KMS-11 (cell line): ENCODE measurements at regions not wholly inside any gene's neighbourhood (a gene's known extent, or its start where the extent isn't known, plus 50 kb on each side); places are given as distances from the start of the nearest gene placed in this dataset.

Experiments used
- H2AFZ ChIP-seq: fragments of 200-600 bp; sonication (generic); 2 replicates; pipeline ENCODE4 v1.6.1; 2016; ENCODE audit warnings: antibody characterized with exemption, mixed run types, low read depth
- H3K27ac ChIP-seq: fragments of 200-600 bp; sonication (generic); 2 replicates; pipeline ENCODE4 v1.6.1; 2016; ENCODE audit warnings: mild to moderate bottlenecking, mixed run types
- H3K27me3 ChIP-seq: fragments of 200-600 bp; sonication (generic); 2 replicates; pipeline ENCODE4 v1.6.1; 2017; ENCODE audit warnings: mild to moderate bottlenecking, low read depth, mixed run types, moderate library complexity; ENCODE audit not compliant: insufficient read depth
- H3K36me3 ChIP-seq: fragments of 200-600 bp; sonication (generic); 2 replicates; pipeline ENCODE4 v1.6.1; 2017; ENCODE audit warnings: mild to moderate bottlenecking, mixed run types; ENCODE audit not compliant: insufficient read depth
- H3K4me1 ChIP-seq: fragments of 200-600 bp; sonication (generic); 2 replicates; pipeline ENCODE4 v1.6.1; 2016; ENCODE audit warnings: mild to moderate bottlenecking, low read depth, mixed run types; ENCODE audit not compliant: poor library complexity, severe bottlenecking
- H3K4me2 ChIP-seq: fragments of 200-600 bp; sonication (generic); 2 replicates; pipeline ENCODE4 v1.7.0; 2016; ENCODE audit warnings: mild to moderate bottlenecking, mixed run types
- H3K4me3 ChIP-seq: fragments of 200-600 bp; sonication (generic); IDR thresholded peaks from 2 replicates; pipeline ENCODE4 v1.6.1; 2017; ENCODE audit warnings: low read depth, low read length, mixed read lengths; ENCODE audit not compliant: insufficient read depth
- H3K79me2 ChIP-seq: fragments of 200-600 bp; sonication (generic); 2 replicates; pipeline ENCODE4 v1.6.1; 2016; ENCODE audit warnings: low read depth, mixed run types; ENCODE audit not compliant: insufficient read depth
- H3K9ac ChIP-seq: fragments of 200-600 bp; sonication (generic); 2 replicates; pipeline ENCODE4 v1.6.1; 2016; ENCODE audit warnings: mild to moderate bottlenecking, mixed run types
- H4K20me1 ChIP-seq: fragments of 200-600 bp; sonication (generic); 2 replicates; pipeline ENCODE4 v1.6.1; 2016; ENCODE audit warnings: mild to moderate bottlenecking, mixed run types; ENCODE audit not compliant: insufficient read depth
- CTCF ChIP-seq: fragments of 200-600 bp; sonication (generic); conservative IDR thresholded peaks from 2 replicates; pipeline ENCODE4 v1.6.1; 2017; ENCODE audit warnings: low read depth, mild to moderate bottlenecking, antibody characterized with exemption, low read length, moderate library complexity, mixed read lengths

- Histone ChIP-seq H3K27ac (no peak overlapping the region), H3K79me2 (no peaks in the 10 kb centered on the region)
Observed at GRCh38 chr20:3334156-3334943, 73.1 kb downstream of the DNAAF9 start.

GRCh38 chr20:3330046-3330741 is 77.3 kb downstream of the DNAAF9 start:
- Histone ChIP-seq H3K4me3 (no peak overlapping the region), H3K4me1 (no peaks in the 10 kb centered on the region), H3K9ac (no peak overlapping the region), H3K27ac (no peak overlapping the region), H3K4me2 (no peak overlapping the region), H4K20me1 (no peaks in the 10 kb centered on the region), H3K79me2 (no peaks in the 10 kb centered on the region), H3K36me3 (no peaks in the 10 kb centered on the region), H3K27me3 (no peaks in the 10 kb centered on the region), H2AFZ (no peak overlapping the region)
- no peak for TF ChIP-seq CTCF

More at GRCh38 chr20:3334156-3334943, 73.1 kb downstream of the DNAAF9 start:
- H3K36me3 ChIP-seq = no peaks in the 10 kb centered on the region
- no peaks in the 10 kb centered on the region for H4K20me1 ChIP-seq
- H3K27me3 ChIP-seq = no peaks in the 10 kb centered on the region
- H3K4me1 ChIP-seq = no peaks in the 10 kb centered on the region
- no peak for TF ChIP-seq CTCF
- no peak overlapping the region for H2AFZ ChIP-seq
- no peak overlapping the region for H3K9ac ChIP-seq
- no peak overlapping the region for H3K4me3 ChIP-seq
- H3K4me2 ChIP-seq = no peak overlapping the region

GRCh38 chr20:3328501-3328900 is 79.0 kb downstream of the DNAAF9 start:
- H3K9ac ChIP-seq = no peak overlapping the region
- no peaks in the 10 kb centered on the region for H3K4me1 ChIP-seq
- H3K27ac ChIP-seq = no peak overlapping the region
- no peaks in the 10 kb centered on the region for H3K27me3 ChIP-seq
- H3K4me2 ChIP-seq = no peak overlapping the region
- H3K79me2 ChIP-seq = no peaks in the 10 kb centered on the region
- H2AFZ ChIP-seq = no peak overlapping the region
- no peak for TF ChIP-seq CTCF
- no peaks in the 10 kb centered on the region for H4K20me1 ChIP-seq
- no peak overlapping the region for H3K4me3 ChIP-seq
- H3K36me3 ChIP-seq = no peaks in the 10 kb centered on the region

GRCh38 chr20:3326779-3327521 is 80.5 kb downstream of the DNAAF9 start:
- no peak for TF ChIP-seq CTCF
- Histone ChIP-seq H3K36me3 (no peaks in the 10 kb centered on the region), H3K79me2 (no peaks in the 10 kb centered on the region)

More at GRCh38 chr20:3326779-3327521, 80.5 kb downstream of the DNAAF9 start:
- no peak overlapping the region for H3K27ac ChIP-seq
- H2AFZ ChIP-seq = no peak overlapping the region
- H3K4me1 ChIP-seq = no peaks in the 10 kb centered on the region
- H3K4me2 ChIP-seq = no peak overlapping the region
- H4K20me1 ChIP-seq = no peaks in the 10 kb centered on the region
- no peaks in the 10 kb centered on the region for H3K27me3 ChIP-seq
- no peak overlapping the region for H3K4me3 ChIP-seq
- no peak overlapping the region for H3K9ac ChIP-seq
